Kidney glomerular epithelial cell (primary cell): ENCODE measurements at regions not wholly inside any gene's neighbourhood (a gene's known extent, or its start where the extent isn't known, plus 50 kb on each side); places are given as distances from the start of the nearest gene placed in this dataset.

Experiments used
- DNase-seq: peaks from one replicate; lab custom pipeline; 2025; lab: John Stamatoyannopoulos, UW

DNA sequence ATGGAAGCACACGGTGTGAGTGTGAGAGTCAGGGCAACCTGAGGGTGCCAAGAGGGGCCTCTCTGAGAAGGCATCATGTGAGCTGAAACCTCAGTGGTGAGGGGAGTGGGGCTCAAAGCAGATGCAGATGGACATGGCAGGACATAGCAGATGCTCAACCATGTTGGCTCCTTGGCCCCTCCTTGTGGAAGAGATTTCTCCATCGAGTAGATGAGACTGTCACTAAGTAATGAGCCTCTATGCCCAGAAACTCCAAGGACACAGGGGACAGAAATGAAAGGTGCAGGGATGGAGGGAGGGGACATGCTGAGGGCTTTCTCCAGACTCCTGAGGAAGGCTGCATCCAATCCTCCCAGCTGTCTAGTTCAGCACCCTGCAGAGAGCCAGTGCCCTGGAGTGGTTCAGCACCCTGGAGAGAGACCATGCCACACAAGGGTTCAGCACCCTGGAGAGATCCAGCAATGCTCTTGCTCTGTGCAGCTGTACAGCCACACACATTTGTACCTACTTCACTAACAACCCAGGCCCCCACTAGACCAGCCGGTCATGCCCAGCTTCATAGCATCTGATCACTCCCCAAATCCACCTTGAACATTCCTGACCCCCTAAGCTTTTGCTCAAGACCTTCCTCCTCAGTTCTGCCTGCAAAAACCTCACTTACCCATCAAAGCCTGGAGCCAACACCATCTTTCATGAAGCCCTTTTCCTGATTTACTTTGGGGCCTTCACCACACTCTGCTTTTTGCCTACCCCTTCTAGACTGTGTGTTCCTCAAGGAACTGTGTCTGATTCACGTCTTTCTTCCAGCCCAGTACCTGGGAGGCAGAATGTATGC is 252.0 kb downstream of the CTTN start:
- peak; percentile 66 for DNase-seq

DNA sequence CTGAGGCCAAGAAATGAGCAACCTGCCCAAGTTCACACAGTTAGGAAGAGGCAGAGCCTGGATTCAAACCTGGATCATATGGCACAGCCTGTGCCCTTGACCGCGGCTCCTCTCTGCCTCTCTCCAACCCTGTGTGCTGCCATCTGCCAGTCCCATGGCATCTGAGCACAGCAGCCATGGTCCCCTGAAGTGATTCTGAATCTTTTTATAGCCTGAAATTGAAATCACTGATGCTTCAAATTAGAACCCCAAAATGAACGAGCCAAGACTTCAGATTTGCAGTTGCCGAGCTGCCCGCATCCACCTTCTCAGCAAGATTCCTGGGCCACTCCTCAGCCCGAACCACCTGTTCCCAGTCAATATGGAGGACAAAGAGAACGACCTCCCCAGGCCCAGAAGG is 252.7 kb downstream of the CTTN start:
- no peak for DNase-seq

DNA sequence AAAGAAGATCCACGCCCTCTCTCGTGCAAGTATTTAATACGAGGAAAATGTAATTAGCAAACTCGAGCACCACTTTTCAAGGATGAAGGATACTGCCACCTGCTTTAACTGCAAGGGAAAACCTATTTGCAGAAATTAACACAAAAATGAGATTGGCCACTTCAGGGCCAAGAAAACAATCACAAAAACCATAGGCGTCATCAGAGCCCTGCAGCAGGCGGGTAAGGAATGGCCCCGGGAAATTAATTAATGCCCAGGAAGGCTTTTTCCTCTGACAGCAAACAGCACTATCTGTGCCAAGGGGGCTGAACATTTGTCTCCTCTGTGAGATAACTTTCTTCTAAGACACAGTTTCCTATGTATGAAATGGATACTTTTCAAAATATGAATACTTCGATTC is 255.7 kb downstream of the CTTN start:
- no peak for DNase-seq

DNA sequence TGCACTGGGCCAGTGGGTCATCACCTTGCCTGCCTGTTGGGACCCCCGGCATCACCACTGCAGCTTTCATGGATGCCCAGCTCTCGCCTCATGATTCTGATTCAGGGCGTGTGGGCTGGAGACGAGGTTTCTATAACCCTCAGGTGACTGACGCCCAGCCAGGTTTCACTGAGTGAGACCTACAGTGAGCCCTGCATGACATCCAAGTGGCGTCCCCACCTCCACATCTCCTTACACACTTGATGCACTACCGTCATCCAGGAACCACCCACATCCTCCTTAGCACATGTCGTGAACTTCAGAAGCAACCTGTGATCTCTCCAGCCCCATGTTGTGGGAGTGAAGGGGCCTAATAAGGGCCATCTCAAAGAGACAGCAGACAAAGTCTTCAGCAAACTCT is 257.5 kb downstream of the CTTN start:
- no peak for DNase-seq

DNA sequence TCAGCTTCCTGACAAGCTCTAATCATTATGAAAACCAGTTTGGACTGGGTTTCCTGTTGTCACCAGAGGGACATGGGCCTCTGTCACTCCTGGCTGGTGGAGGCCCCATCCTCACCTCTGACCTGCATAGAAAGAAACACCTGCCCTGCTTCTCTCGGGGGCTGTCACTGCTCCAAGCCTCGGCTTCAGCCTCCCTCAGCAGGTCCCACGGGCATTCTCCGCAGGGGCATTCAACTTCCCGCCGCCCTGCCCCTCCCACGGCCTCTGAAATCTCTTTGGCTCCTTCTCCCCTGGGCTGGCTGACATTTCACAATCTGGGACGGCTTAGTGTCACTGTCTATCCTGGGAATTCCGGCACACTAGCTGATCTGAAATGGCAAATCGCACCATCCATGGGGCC is 257.9 kb downstream of the CTTN start:
- DNase-seq = no peak

DNA sequence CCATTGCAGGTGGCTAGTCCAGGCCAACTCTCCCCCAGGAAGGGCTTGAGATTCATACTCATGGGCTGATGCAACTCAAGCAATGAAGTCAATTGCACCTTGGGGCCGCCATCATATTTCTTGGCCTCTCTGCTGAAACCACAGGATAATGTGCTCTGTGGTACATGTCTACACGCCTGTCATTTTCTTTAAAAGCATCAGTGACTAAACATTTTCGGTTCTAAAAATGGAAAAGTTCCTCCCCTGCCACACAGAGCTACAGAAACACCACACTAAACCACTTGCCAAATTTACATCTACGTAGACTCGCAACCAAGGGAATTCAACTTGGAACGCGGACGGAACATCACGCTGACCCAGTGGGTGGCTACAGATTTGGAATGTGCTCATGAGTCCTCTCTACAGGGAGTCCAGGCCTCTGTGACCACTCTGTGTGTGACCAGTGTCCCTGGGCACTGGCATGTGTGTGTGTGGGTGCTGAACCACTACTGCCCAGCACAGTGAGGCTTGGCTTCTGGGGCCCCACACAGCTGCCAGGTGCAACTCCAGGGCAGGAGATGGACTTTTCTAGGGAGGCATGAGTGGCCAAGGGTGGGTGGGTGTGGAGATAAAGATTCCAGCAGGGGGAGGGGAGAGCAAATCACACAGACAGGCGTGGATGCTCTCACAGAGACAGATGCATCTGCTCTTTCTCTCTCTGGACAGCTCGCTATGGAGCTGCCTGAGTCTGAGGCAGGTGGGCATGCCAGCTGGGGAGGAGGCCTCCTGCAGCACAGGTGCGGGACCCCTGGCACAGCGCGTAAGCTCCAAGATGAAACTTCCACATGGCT is 261.9 kb downstream of the CTTN start:
- DNase-seq = no peak

DNA sequence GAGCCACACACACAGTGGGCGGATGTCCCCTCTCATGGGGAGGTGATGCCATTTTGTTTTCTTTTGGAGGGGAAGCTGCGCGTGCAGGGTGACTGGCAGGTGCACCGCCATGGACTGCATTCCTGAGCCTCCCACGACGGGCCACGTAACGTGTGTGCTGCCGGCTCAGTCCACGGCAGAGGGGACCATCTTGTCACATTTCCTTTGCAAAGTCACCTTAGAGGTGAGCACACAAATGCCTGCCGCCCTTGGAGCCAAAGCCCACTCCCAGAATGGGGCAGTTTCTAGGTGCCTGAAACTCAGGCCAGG is 262.5 kb downstream of the CTTN start:
- DNase-seq = no peak

DNA sequence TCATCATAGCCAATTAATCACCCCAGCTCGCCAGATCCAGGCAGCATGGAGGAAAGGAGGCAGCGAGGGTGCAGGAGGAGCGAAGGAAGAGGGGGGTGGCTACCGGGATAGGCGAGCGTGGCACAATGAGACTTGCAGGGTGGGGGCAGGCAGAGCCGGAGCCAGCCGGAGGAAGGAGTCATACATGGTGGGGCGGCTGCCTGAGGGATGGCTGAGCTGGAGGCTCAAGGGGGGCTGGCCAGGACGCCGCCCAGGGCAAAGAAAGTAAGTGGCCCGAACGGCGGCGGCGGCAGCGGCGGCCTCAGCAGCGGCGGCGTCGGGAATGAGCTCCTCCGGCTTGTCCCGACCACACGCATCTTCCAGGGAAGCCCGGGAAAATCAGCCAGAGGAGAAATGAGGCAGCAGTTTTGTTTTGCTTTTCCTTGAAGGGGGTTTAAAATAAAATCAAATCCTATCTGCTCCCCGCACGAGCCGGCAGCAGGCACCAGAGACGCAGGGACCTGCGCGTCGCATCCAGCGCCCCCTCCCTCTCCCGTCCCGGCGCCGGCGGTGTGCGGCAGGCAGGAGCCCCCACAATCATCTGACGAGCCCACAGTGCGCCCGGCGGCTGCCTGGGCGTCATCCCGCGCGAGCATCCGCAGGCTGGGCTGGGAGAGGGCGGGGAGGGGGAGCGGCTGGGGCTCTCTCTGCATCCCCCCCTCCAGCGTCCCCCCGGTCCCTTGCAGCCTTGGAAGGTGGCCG is 263.6 kb downstream of the CTTN start:
- no peak for DNase-seq

DNA sequence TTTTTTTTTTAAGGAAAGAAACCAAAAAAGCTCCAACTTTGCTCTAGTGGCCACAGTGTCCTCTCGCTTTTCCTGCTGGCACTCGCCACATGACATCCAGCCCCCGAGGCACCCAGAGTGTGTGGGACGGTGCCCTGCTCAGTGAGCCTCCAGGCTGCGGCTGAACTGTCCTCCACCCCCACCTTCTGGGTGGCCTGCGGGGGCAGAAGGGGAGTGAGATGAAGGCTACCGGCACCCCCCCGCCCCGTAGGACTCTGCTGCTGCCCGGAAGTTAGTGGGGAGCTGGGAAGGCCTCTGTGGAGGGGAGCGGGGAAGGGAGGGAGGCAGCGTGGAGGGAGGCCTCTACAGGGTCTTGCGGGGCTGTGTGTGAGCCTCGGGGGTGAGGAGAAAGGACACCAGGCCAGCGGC is 264.4 kb downstream of the CTTN start:
- DNase-seq = no peak

DNA sequence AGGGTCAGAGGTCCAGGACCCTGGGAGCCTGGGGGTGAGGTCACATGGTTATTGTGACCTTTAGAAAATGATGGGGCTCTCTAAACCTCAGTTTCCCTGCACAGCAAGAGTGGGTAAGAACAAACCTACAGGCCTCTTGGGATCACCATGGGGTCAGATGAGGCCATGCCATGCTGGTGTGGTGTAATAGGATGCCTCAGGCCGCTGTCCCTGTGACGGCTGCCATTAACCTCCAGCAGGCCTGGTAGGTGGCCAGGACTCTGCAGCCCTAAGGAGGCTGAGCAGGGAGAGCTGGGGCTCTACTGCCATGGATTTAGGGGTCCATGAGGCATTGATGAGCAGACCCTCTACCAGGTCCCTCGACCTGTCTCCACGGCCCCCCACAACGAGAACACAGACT is 265.5 kb downstream of the CTTN start:
- DNase-seq = no peak

DNA sequence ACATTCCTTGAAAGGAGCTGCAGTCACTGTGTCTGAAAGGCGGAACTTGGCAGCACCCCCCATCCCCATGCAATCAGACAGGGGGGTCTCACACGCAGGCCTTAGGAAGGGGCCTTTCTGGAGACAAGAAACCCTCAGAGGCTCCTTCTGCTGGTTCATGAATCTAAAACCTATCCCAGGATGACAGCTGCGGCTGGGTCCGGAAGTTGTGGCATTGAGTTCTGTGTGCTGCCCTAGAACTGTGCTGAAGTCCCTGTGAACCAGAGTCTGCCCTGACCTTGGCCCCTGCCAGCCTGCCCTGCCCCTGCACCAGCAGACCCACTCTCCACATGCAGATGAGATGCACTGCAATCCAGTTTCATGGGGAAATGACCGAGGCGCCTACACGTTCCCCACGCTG is 268.0 kb downstream of the CTTN start:
- no peak for DNase-seq

DNA sequence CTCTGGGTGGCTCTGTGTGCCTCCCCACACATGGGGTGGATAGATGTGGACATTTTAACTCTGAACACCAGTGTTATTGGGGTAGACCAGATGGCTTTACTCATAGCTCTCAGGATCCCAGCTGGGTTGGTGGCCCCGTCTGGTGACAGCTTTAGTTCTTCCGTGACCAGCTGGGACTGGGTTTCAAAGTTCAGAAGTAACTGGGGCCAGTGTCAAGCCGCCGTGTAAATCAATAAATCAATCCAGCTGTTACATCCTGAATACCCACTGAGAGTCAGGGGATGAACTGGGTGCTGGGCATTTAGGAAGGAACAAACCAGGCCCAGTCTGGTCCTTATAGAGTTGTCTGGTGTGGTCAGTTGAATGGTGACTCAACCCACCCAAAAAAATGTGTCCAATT is 269.4 kb downstream of the CTTN start:
- no peak for DNase-seq

DNA sequence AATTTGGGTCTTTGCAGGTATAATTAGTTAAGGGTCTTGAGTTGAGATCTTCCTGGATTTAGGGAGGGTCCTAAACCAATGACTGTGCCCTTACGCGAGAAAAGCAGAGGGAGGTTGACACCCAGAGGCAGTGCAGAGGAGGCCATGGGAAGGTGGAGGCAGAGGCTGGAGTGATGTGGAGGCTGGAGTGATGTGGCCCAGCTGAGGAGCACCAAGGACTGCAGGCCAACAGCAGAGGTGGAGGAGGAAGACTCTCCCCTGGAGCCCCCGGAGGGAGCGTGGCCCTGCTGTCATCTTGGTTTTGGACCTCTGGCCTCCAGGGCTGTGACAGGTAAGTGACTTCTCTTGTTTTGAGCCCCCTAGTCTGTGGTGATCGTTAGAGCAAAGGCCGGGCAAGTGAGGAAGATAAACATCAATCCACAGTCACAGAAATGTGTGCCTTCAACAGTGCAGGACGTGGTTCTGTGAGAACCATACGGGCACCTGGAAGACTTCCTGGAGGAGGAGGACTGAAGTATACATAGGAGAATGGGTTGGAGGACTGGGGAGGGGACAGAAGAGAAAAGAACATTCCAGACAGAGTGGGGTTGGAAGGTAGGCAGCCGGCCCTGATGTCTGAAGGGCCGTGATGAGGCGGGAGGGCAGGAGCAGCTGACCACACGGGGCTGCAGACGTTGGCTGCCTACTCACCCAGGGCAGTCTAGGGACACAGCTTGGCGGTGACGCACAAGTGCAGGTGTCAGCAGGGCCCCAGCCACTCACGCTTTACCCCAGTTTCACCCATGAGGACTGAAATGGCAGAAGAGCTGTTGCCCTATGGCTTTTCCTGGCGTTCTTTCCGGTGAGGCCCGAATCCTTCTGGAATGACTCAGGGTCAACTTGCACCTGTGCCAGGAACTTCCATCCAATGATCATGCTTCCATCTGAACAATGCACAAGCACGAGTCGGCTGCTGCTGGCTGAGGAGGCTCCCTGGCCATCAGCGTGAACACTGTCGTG is 270.2 kb downstream of the CTTN start:
- DNase-seq = no peak

DNA sequence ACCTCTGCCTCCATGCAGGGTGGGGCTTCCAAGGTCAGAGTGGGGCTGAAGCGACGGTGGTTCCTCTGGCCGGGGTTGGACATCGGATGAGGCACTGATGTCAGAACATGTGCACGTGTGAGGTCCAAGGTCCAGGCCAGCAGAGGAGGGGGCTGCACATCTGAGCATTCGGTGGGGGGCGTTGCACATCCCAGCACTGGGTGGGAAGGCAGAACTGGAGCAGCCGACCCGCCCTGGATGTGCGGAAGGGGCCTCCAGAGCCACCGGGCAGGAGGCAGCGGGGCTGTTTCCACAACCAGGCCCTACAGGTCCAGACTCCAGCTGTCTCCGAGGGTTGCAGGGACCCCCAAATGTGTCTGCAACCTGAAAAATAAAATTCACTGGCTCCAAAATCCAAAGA is 271.0 kb downstream of the CTTN start:
- no peak for DNase-seq

DNA sequence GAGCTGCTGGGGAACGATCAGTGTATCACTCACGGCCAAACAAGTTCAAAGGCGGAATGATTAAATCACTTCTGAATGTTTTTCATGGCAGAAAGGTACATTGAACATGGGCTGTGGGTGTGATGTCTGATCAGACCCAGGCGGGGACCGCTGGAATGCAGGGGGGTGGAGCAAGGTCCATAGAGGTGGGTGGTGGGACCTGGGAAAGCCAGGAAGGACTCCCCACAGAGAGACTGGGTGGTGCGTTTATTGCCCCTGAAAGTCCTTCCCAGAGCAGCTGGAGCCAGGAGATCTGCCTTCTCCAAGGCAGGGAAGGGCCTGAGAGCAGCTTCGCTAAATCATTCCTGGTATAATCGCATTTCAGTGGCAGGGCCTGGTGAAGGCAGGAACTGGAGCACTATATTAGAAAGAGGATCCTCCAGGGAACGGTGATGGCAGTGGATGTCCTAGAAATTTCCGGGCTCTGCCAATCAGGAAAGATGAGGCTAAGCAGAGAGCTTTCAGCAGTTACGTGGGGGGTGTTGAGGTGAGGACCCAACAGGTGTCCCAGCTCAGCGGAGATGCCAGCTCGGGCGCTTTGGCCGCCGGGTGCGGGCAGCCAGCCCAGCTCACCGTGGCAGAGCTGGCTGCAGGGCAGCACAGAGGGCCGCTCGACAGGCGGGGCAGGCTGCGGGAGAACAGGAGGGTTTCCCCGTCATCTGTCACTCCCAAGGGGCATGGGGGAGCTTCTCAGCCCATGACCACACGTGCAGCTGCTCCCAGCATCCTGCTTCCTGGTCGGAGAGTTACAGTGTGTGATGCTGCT is 271.7 kb downstream of the CTTN start:
- DNase-seq = no peak

DNA sequence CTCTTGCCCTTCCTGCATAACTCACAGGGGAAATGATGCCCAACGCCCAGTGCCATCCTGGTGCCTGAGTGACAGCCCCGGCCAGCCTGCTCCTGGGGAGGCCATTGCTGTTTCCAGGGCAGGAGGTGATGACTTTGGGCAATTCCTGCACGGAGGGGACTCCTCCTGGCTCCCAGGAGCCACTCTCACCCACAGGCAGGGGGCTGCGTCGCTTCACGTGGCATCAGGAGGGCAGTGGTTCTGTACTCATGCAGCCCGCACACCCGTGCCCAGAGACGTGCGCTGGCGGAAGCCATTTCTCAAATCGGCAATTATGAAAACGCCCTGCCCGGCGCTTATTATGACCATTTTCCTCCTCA is 272.3 kb downstream of the CTTN start:
- DNase-seq = no peak

DNA sequence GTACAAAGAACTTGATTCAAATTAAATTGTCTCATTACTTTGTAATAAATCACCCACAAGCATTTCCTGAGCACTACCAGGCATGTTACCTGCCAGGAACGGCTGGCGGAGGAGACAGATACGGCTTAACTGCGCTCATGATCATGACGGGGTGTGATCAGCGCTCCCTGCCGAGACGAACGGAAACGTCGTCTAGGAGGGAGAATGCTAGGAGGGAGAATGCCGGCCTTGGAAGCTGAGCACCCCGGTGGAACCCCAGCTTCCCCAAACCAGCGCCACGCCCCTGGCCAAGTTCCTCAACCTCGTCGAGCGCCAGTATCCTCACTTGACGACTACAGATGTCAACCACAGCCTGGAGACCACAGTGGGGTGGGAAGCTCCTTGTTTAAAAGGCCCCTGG is 272.8 kb downstream of the CTTN start:
- DNase-seq = no peak

DNA sequence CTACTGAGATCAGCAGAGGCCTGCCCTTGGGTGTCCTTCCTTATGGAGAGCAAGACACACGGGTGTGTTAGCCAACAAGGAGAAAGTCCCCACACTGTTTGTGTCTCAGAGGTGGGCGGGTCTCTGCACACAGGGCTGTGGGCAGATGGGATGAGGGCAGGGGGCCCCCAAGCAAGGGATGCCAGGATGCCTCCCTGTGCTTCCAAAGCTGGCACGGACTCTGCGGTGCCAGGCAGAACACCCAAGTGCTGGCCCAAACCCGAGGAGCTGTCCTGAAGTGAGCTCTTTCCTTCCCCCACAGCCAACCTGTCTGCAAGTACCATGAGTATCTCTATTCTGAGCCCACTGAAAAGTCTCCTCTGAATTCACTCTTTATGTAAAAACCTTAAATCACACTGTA is 273.3 kb downstream of the CTTN start:
- DNase-seq = no peak

DNA sequence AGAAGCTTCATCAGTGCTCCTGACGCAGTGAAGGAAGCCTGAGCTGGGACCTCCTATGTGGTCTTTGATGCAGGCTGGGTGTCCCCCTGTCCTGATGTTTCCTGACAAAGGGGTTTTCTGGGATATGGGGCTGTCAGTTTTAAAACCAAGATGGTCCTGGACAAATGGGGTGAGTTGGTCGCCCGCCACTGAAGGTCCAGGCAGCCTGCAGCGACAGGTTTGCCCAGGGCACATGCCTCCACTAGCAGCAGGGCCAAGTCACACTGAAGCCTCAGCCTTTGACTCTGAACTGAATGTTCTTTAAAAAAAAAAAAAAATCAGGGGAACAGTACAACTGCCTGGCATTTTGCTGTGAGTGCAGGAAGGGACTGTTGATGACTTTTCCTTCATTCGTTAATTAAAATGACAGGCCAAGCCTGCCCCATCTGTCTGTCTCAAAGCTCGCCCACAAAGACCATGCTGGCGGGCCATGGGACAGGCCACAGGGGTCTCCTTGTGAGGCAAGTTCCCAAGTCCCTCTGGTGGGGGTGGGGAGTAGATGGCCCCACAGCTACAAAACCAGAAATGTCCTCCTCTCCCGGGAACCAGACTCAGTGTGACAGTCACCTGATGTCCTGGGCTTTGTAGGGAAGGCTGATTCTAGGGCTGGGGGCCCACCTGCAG is 274.8 kb downstream of the CTTN start:
- DNase-seq = no peak

DNA sequence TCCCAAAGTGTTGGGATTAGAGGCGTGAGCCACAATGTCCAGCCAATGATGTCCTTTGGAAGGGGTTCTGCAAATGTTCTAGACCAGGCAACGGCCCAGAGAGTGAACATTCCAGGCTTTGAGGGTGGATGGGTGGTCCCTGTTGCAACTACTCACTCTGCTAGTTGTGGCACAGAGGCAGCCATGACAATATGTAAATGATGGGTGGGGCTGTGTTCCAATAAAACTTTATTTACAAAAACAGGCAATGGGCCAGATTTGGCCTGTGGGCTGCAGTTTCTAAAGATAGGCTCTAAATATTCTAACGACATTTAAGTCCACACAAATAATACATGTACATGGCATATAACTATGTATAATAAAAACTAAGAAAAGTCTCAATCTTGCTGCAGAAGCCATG is 276.3 kb downstream of the CTTN start:
- DNase-seq = no peak
